ENCODE measurements at regions not wholly inside any gene's neighbourhood (a gene's known extent, or its start where the extent isn't known, plus 50 kb on each side); places are given as distances from the start of the nearest gene placed in this dataset.

GRCh38 chr5:61623401-61624069 is 291.5 kb downstream of the ZSWIM6 start:
- DNase-seq, result peak; percentile 8

- no peak for DNase-seq
Observed at GRCh38 chr5:61624553-61625136, 292.6 kb downstream of the ZSWIM6 start.

GRCh38 chr5:61625137-61625561 is 293.1 kb downstream of the ZSWIM6 start:
- DNase-seq, result no peak

- peak; percentile 54 for DNase-seq
Observed at GRCh38 chr5:61625681-61626621, 293.9 kb downstream of the ZSWIM6 start.

- no peak for DNase-seq
Observed at GRCh38 chr5:61626639-61627282, 294.7 kb downstream of the ZSWIM6 start.

GRCh38 chr5:61627531-61627930 is 295.5 kb downstream of the ZSWIM6 start:
- no peak for DNase-seq

- no peak for DNase-seq
Observed at GRCh38 chr5:61630908-61631307, 298.9 kb downstream of the ZSWIM6 start.

GRCh38 chr5:61631438-61631941 is 299.4 kb downstream of the ZSWIM6 start:
- DNase-seq, result peak; percentile 27

- DNase-seq, result no peak
Observed at GRCh38 chr5:61632064-61632463, 300.0 kb downstream of the ZSWIM6 start.

GRCh38 chr5:61635271-61635670 is 303.2 kb downstream of the ZSWIM6 start:
- no peak for DNase-seq

GRCh38 chr5:61637566-61637965 is 305.5 kb downstream of the ZSWIM6 start:
- DNase-seq, result no peak

GRCh38 chr5:61638476-61638875 is 306.4 kb downstream of the ZSWIM6 start:
- DNase-seq, result no peak

GRCh38 chr5:61640179-61641021 is 308.3 kb downstream of the ZSWIM6 start:
- no peak for DNase-seq

GRCh38 chr5:61641748-61642565 is 309.9 kb downstream of the ZSWIM6 start:
- DNase-seq, result peak; percentile 17

GRCh38 chr5:61647672-61648071 is 315.6 kb downstream of the ZSWIM6 start:
- DNase-seq, result no peak

- DNase-seq, result no peak
Observed at GRCh38 chr5:61649231-61649630, 317.2 kb downstream of the ZSWIM6 start.

GRCh38 chr5:61649971-61650370 is 317.9 kb downstream of the ZSWIM6 start:
- DNase-seq, result no peak

- no peak for DNase-seq
Observed at GRCh38 chr5:61650661-61651060, 318.6 kb downstream of the ZSWIM6 start.

GRCh38 chr5:61651195-61651594 is 319.1 kb downstream of the ZSWIM6 start:
- no peak for DNase-seq

- DNase-seq, result no peak
Observed at GRCh38 chr5:61652916-61653315, 320.9 kb downstream of the ZSWIM6 start.
